ENCODE measurements at regions not wholly inside any gene's neighbourhood (a gene's known extent, or its start where the extent isn't known, plus 50 kb on each side); places are given as distances from the start of the nearest gene placed in this dataset.
"Not testable (repeated sequence)": the region's sequence is repeated elsewhere in the genome, so short reads cannot be mapped to it uniquely, and the experiment has no call there.

DNA sequence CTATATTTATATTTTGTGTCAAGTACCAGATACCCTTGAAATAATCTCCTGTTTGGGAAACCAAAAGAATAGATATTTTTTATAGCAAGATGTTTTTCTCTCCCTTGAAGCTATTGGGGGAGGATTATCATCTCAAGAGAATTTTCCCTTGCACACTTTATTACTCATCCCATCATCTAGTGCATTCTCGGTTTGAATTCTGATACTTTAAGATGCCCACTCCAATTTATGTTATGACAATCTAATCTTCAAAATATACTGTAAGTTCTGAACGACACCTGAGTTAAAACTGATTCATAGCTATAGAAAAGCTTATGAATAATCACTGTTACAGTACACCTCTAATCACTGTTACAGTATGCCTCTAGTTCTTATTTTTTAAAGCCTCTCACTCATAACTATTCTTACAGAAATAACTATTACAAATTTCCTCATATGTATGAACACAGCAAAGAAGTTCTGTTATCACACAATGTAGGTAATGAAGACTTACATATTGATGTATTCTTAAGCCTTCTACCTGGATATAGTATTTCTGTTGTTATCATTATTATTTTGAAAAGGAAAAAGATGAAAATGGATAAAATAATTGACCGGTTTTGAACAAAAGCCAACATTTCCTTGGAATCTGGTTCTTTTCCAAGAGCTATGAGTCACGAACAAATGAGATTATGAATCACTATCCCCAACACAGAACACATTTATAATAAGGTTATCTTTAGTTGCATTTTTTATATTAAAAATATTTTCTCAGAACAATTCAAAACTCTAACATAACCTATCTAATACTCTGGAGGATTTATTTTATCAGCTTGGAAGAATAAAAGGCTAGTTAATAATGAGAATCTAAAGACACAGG, 72.3 kb upstream of the FAM13C start:
- Histone ChIP-seq H3K27me3 (replicated peaks) (no peaks in the 10 kb centered on the region), H3K27ac (peak overlapping the region; percentile 38), H3K36me3 (replicated peaks) (no peaks in the 10 kb centered on the region), H3K4me3 (ENCODE audit: low read depth, low read length) (no peak overlapping the region)
- in situ Hi-C loops (cut with HindIII; ENCODE audit: low pct_ligation_motif_present, low sequenced_read_pairs), result no loop called here
- peak; percentile 36 for DNase-seq
- TF ChIP-seq, protein P1, sequence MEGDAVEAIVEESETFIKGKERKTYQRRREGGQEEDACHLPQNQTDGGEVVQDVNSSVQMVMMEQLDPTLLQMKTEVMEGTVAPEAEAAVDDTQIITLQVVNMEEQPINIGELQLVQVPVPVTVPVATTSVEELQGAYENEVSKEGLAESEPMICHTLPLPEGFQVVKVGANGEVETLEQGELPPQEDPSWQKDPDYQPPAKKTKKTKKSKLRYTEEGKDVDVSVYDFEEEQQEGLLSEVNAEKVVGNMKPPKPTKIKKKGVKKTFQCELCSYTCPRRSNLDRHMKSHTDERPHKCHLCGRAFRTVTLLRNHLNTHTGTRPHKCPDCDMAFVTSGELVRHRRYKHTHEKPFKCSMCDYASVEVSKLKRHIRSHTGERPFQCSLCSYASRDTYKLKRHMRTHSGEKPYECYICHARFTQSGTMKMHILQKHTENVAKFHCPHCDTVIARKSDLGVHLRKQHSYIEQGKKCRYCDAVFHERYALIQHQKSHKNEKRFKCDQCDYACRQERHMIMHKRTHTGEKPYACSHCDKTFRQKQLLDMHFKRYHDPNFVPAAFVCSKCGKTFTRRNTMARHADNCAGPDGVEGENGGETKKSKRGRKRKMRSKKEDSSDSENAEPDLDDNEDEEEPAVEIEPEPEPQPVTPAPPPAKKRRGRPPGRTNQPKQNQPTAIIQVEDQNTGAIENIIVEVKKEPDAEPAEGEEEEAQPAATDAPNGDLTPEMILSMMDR (IDR thresholded peaks at IDR 0.05; ENCODE audit: low read depth, low read length, missing control alignments), result no peak

DNA sequence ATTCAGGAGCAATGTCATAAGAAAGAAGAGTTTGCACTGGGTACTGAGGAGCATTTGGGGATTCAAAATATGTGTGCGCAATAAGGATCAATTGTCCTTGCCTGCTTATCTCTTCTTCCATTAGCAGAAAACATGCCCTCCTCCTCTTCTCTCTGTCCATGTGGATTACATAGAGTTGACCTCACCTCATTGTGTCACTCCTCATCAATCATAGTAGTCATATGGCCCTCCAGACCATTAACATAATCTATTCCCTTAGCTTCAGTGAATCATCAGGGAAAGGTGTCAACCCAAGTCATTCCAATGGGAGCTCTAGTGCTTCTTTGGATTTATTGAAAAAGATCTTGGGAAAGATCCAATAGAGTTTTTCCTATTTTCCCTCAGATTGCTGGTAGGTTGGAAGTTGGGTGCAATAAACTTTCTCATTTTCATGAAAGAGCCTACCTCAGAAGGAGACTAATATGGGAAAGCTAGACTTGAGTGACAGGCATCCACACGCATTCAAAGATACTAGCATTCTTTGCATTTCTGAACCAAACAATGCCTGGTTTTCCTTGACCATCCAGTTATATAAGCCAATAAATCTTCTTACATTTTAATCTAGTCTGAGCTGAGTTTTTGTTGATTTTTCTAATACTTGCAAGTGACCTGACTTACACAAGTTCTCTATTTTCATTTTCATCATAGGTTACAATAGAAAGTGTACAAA, 71.5 kb upstream of the FAM13C start:
- TF ChIP-seq, protein P1 (IDR thresholded peaks at IDR 0.05; ENCODE audit: low read depth, low read length, missing control alignments), result no peak
- DNase-seq, result peak; percentile 11
- in situ Hi-C loops (cut with HindIII; ENCODE audit: low pct_ligation_motif_present, low sequenced_read_pairs), result no loop called here
- H3K27ac ChIP-seq, result no peak overlapping the region
- H3K36me3 ChIP-seq (replicated peaks), result no peaks in the 10 kb centered on the region
- no peak overlapping the region for H3K4me3 ChIP-seq (ENCODE audit: low read depth, low read length)
- H3K27me3 ChIP-seq (replicated peaks), result no peaks in the 10 kb centered on the region

DNA sequence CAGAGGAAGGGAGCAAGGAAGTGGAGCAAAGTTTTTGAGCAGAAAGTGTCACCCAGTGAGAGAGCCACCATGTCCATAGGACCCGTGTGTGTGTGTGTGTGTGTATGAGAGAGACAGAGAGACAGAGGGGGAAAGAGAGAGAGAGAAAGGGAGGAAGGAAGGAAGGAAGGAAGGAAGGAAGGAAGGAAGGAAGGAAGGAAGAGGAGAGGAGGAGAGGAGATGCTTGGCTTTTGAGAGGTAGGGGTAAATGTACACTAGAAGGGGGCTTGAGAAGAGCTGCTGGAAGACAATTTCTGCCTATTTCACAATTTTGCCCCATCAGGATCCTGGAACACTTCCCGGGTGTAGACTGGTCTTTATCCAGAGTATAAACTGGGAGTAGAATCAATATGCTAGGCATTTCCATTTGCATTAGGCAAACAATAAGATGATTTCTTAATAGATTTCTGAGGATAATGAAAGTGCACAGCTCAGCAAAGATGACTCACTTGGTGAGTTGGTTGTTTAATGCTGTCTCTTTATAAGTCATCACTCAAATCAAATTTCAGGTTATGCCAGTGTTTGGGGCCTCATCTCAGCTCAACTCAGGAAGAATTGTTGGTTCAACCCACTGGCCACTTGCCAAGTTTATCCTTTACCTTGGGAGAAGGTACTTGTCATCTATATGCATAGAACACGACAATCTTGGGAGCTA, 70.0 kb upstream of the FAM13C start:
- in situ Hi-C loops (cut with HindIII; ENCODE audit: low pct_ligation_motif_present, low sequenced_read_pairs), result no loop called here
- Histone ChIP-seq H3K27ac (no peak overlapping the region), H3K36me3 (replicated peaks) (no peaks in the 10 kb centered on the region), H3K4me3 (ENCODE audit: low read depth, low read length) (no peak overlapping the region), H3K27me3 (replicated peaks) (no peaks in the 10 kb centered on the region)
- TF ChIP-seq, protein P1 (IDR thresholded peaks at IDR 0.05; ENCODE audit: low read depth, low read length, missing control alignments), result no peak
- peak; percentile 21 for DNase-seq

DNA sequence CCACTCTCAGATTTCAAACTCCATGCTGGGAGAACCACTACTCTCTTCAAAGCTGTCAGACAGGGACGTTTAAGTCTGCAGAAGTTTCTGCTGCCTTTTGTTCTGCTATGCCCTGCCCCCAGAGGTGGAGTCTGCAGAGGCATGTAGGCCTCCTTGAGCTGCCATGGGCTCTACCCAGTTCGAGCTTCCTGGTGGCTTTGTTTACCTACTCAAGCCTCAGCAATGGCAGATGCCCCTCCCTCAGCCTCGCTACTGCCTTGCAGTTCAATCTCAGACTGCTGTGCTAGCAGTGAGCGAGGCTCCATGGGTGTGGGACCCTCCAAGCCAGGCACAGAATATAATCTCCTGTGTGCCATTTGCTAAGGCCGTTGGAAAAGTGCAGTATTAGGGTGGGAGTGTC, 51.4 kb upstream of the FAM13C start:
- DNase-seq; in situ Hi-C loops (cut with HindIII; ENCODE audit: low pct_ligation_motif_present, low sequenced_read_pairs); H3K36me3 ChIP-seq (replicated peaks); H3K27ac ChIP-seq; H3K27me3 ChIP-seq (replicated peaks); H3K4me3 ChIP-seq (ENCODE audit: low read depth, low read length): not testable (repeated sequence)
